Duodenal mucosa (tissue), 2 donors: ENCODE measurements at regions not wholly inside any gene's neighbourhood (a gene's known extent, or its start where the extent isn't known, plus 50 kb on each side); places are given as distances from the start of the nearest gene placed in this dataset.

ENCODE experiments used
- H3K27ac ChIP-seq: one replicate; pipeline ENCODE4 v1.7.0; 2013; ENCODE audit warnings: low read depth, low read length
- H3K27me3 ChIP-seq, 2 donors: one replicate each; pipeline ENCODE4 v1.7.0; 2013; ENCODE audit warnings: low read length in 2 of 2, control low read depth in 1 of 2; ENCODE audit not compliant: insufficient read depth in 2 of 2, control insufficient read depth in 1 of 2
- H3K36me3 ChIP-seq, 2 donors: one replicate each; pipeline ENCODE4 v1.7.0; 2013; ENCODE audit warnings: low read length in 2 of 2, control low read depth in 1 of 2; ENCODE audit not compliant: insufficient read depth in 2 of 2, control insufficient read depth in 1 of 2
- H3K4me1 ChIP-seq, 2 donors: one replicate each; pipeline ENCODE4 v1.7.0; 2013; ENCODE audit warnings: low read length in 2 of 2, control low read depth in 1 of 2; ENCODE audit not compliant: insufficient read depth in 2 of 2, control insufficient read depth in 1 of 2
- H3K4me3 ChIP-seq, 2 donors: one replicate each; pipeline ENCODE4 v1.7.0; 2013; ENCODE audit warnings: low read length in 2 of 2, low read depth in 1 of 2
- H3K9ac ChIP-seq, 2 donors: one replicate each; pipeline ENCODE4 v1.7.0; 2013; ENCODE audit warnings: low read length in 2 of 2, low read depth in 1 of 2
- H3K9me3 ChIP-seq, 2 donors: one replicate each; pipeline ENCODE4 v1.7.0; 2013; ENCODE audit warnings: low read length in 2 of 2, control low read depth in 1 of 2; ENCODE audit not compliant: control insufficient read depth in 1 of 2

- no peak overlapping the region for H3K4me3 ChIP-seq
- H3K9me3 ChIP-seq, result no peaks in the 10 kb centered on the region
- no peaks in the 10 kb centered on the region for H3K27me3 ChIP-seq
- no peaks in the 10 kb centered on the region for H3K36me3 ChIP-seq
- peaks cover 8 to 17% of the 10 kb centered on the region in 2 donors for H3K4me1 ChIP-seq
- H3K27ac ChIP-seq, result no peak overlapping the region
- no peak overlapping the region for H3K9ac ChIP-seq
Measured at GRCh38 chr7:46214526-46214925, 293.5 kb upstream of the IGFBP3 start.

- Histone ChIP-seq H3K9me3 (no peaks in the 10 kb centered on the region), H3K27ac (no peak overlapping the region), H3K4me1 (peaks cover 19 to 29% of the 10 kb centered on the region in 2 donors), H3K27me3 (no peaks in the 10 kb centered on the region), H3K4me3 (no peak overlapping the region), H3K36me3 (no peaks in the 10 kb centered on the region), H3K9ac (no peak overlapping the region)
Measured at GRCh38 chr7:46213154-46213537, 292.1 kb upstream of the IGFBP3 start.

- Histone ChIP-seq H3K4me1 (peaks cover 21 to 31% of the 10 kb centered on the region in 2 donors), H3K27ac (no peak overlapping the region), H3K36me3 (no peaks in the 10 kb centered on the region), H3K27me3 (no peaks in the 10 kb centered on the region), H3K9ac (no peak overlapping the region), H3K9me3 (no peaks in the 10 kb centered on the region), H3K4me3 (no peak overlapping the region)
Measured at GRCh38 chr7:46212425-46213153, 291.5 kb upstream of the IGFBP3 start.

GRCh38 chr7:46210467-46210866 lies 289.4 kb upstream of the IGFBP3 start:
- no peak overlapping the region for H3K4me3 ChIP-seq
- no peaks in the 10 kb centered on the region for H3K9me3 ChIP-seq
- H3K27ac ChIP-seq, result no peak overlapping the region

GRCh38 chr7:46209611-46210388 lies 288.7 kb upstream of the IGFBP3 start:
- Histone ChIP-seq H3K4me3 (no peak overlapping the region), H3K27me3 (no peaks in the 10 kb centered on the region), H3K9me3 (no peaks in the 10 kb centered on the region), H3K4me1 (peaks cover 39 to 45% of the 10 kb centered on the region in 2 donors), H3K36me3 (no peaks in the 10 kb centered on the region), H3K9ac (no peak overlapping the region), H3K27ac (no peak overlapping the region)

More at GRCh38 chr7:46210467-46210866, 289.4 kb upstream of the IGFBP3 start:
- Histone ChIP-seq H3K9ac (no peak overlapping the region), H3K4me1 (peaks cover 34 to 45% of the 10 kb centered on the region in 2 donors), H3K36me3 (no peaks in the 10 kb centered on the region), H3K27me3 (no peaks in the 10 kb centered on the region)

- H3K9me3 ChIP-seq, result no peaks in the 10 kb centered on the region
- no peaks in the 10 kb centered on the region for H3K36me3 ChIP-seq
- H3K4me3 ChIP-seq, result no peak overlapping the region
- H3K9ac ChIP-seq, result peak overlapping the region in 1 of 2 donors; percentile 21
- peaks cover 39 to 46% of the 10 kb centered on the region in 2 donors for H3K4me1 ChIP-seq
- no peaks in the 10 kb centered on the region for H3K27me3 ChIP-seq
- H3K27ac ChIP-seq, result peak overlapping the region; percentile 39
Measured at GRCh38 chr7:46208635-46209525, 287.8 kb upstream of the IGFBP3 start.

- no peak overlapping the region for H3K4me3 ChIP-seq
- no peaks in the 10 kb centered on the region for H3K9me3 ChIP-seq
- H3K4me1 ChIP-seq, result peaks cover 39 to 46% of the 10 kb centered on the region in 2 donors
- H3K36me3 ChIP-seq, result no peaks in the 10 kb centered on the region
- peak overlapping the region; percentile 39 for H3K27ac ChIP-seq
- peak overlapping the region in 1 of 2 donors; percentile 21 for H3K9ac ChIP-seq
- H3K27me3 ChIP-seq, result no peaks in the 10 kb centered on the region
Measured at GRCh38 chr7:46207931-46208634, 287.0 kb upstream of the IGFBP3 start.

GRCh38 chr7:46206476-46207060 lies 285.5 kb upstream of the IGFBP3 start:
- no peak overlapping the region for H3K9ac ChIP-seq
- no peak overlapping the region for H3K27ac ChIP-seq
- H3K4me3 ChIP-seq, result no peak overlapping the region
- no peaks in the 10 kb centered on the region for H3K27me3 ChIP-seq
- no peaks in the 10 kb centered on the region for H3K9me3 ChIP-seq
- H3K36me3 ChIP-seq, result no peaks in the 10 kb centered on the region
- H3K4me1 ChIP-seq, result peaks cover 39 to 42% of the 10 kb centered on the region in 2 donors

GRCh38 chr7:46205478-46205877 lies 284.4 kb upstream of the IGFBP3 start:
- H3K9ac ChIP-seq, result no peak overlapping the region
- no peak overlapping the region for H3K27ac ChIP-seq
- no peaks in the 10 kb centered on the region for H3K9me3 ChIP-seq
- H3K4me1 ChIP-seq, result peaks cover 39 to 40% of the 10 kb centered on the region in 2 donors
- H3K36me3 ChIP-seq, result no peaks in the 10 kb centered on the region
- no peaks in the 10 kb centered on the region for H3K27me3 ChIP-seq
- H3K4me3 ChIP-seq, result no peak overlapping the region
